IMR-90 (cell line): ENCODE measurements at regions not wholly inside any gene's neighbourhood (a gene's known extent, or its start where the extent isn't known, plus 50 kb on each side); places are given as distances from the start of the nearest gene placed in this dataset.

Experiments used
- ATAC-seq: fragments of 200-7000 bp; cut with Tn5 transposase; 2 replicates; pipeline ENCODE4 v1.9.1; 2020; ENCODE audit warnings: low read depth, mild to moderate bottlenecking, moderate library complexity
- BruUV-seq: library from RNA; stranded (reverse); fragments of 400-500 nt; replicated peaks from 2 replicates; lab custom pipeline; 2021; lab: Mats Ljungman, UMichigan
- CTCF ChIA-PET: fragments of 300-600 bp; formaldehyde crosslinking; extraction: SDS; loops from one replicate; lab custom pipeline; 2021; ENCODE audit warnings: antibody characterized with exemption; lab: Yijun Ruan, JAX
- POLR2A ChIA-PET: fragments of 300-600 bp; sonication (Branson Sonifier 250); formaldehyde crosslinking; loops from one replicate; lab custom pipeline; 2022; ENCODE audit warnings: antibody characterized with exemption; ENCODE audit not compliant: unreplicated experiment; lab: Charles Lee
- DNase-seq: peaks from one replicate; pipeline ENCODE4 v3.0.0; 2013
- H2AFZ ChIP-seq: replicated peaks from 2 replicates; pipeline ENCODE3; 2013; ENCODE audit warnings: low read length, mild to moderate bottlenecking; ENCODE audit not compliant: poor library complexity
- H2AK5ac ChIP-seq: 2 replicates; pipeline ENCODE4 v1.6.1; 2013; ENCODE audit warnings: low read depth, low read length, inconsistent platforms
- H2AK9ac ChIP-seq: replicated peaks from 2 replicates; pipeline ENCODE3; 2013; ENCODE audit warnings: mild to moderate bottlenecking, low read depth, low read length, moderate library complexity; ENCODE audit not compliant: poor library complexity
- H2BK120ac ChIP-seq: 2 replicates; pipeline ENCODE4 v1.6.1; 2013; ENCODE audit warnings: low read depth, low read length, inconsistent platforms
- H2BK15ac ChIP-seq: 3 replicates; pipeline ENCODE4 v1.6.1; 2013; ENCODE audit warnings: low read depth, low read length, inconsistent platforms
- H2BK20ac ChIP-seq: 2 replicates; pipeline ENCODE4 v1.6.1; 2013; ENCODE audit warnings: low read depth, mild to moderate bottlenecking, inconsistent platforms, low read length, moderate library complexity
- H2BK5ac ChIP-seq: 2 replicates; pipeline ENCODE4 v1.6.1; 2013; ENCODE audit warnings: mild to moderate bottlenecking, low read depth, low read length, inconsistent platforms; ENCODE audit not compliant: poor library complexity, severe bottlenecking
- H3K14ac ChIP-seq: replicated peaks from 2 replicates; pipeline ENCODE4 v1.6.1; 2013; ENCODE audit warnings: low read depth, low read length, inconsistent platforms
- H3K18ac ChIP-seq: 2 replicates; pipeline ENCODE4 v1.6.1; 2013; ENCODE audit warnings: low read depth, low read length, control low read depth
- H3K23ac ChIP-seq: 2 replicates; pipeline ENCODE4 v1.6.1; 2013; ENCODE audit warnings: low read depth, low read length, inconsistent platforms
- H3K27ac ChIP-seq: 2 replicates; pipeline ENCODE4 v1.5.1; 2013; ENCODE audit warnings: mild to moderate bottlenecking, control low read depth, low read length; ENCODE audit not compliant: insufficient read depth
- H3K27me3 ChIP-seq: 2 replicates; pipeline ENCODE4 v1.6.1; 2013; ENCODE audit warnings: low read length; ENCODE audit not compliant: control insufficient read depth, insufficient read depth
- H3K36me3 ChIP-seq: 2 replicates; pipeline ENCODE4 v1.6.1; 2013; ENCODE audit warnings: low read length, mixed read lengths; ENCODE audit not compliant: control insufficient read depth, insufficient read depth
- H3K4ac ChIP-seq: 2 replicates; pipeline ENCODE4 v1.6.1; 2013; ENCODE audit warnings: low read depth, low read length, inconsistent platforms
- H3K4me1 ChIP-seq: 2 replicates; pipeline ENCODE4 v1.6.1; 2013; ENCODE audit warnings: low read length, mixed read lengths; ENCODE audit not compliant: control insufficient read depth, insufficient read depth
- H3K4me2 ChIP-seq: 2 replicates; pipeline ENCODE4 v1.6.1; 2013; ENCODE audit warnings: low read depth, mild to moderate bottlenecking, control low read depth, low read length, moderate library complexity
- H3K4me3 ChIP-seq: 2 replicates; pipeline ENCODE4 v1.5.1; 2013; ENCODE audit warnings: low read depth, mild to moderate bottlenecking, control low read depth, low read length, moderate library complexity; ENCODE audit not compliant: insufficient read depth
- H3K56ac ChIP-seq: 2 replicates; pipeline ENCODE4 v1.6.1; 2013; ENCODE audit warnings: low read length, inconsistent platforms; ENCODE audit not compliant: insufficient read depth; ENCODE audit errors: extremely low read depth
- H3K79me1 ChIP-seq, 2 experiments: 2 replicates each; pipeline ENCODE4 v1.6.1; 2013; ENCODE audit warnings: low read length in 2 of 2, inconsistent platforms in 1 of 2, low read depth in 1 of 2
- H3K9ac ChIP-seq: 2 replicates; pipeline ENCODE4 v1.6.1; 2013; ENCODE audit warnings: low read depth, low read length, control low read depth
- H3K9me1 ChIP-seq: 2 replicates; pipeline ENCODE4 v1.6.1; 2013; ENCODE audit warnings: low read length, inconsistent platforms; ENCODE audit not compliant: insufficient read depth
- H3K9me3 ChIP-seq: 2 replicates; pipeline ENCODE4 v1.6.1; 2013; ENCODE audit warnings: low read length; ENCODE audit not compliant: control insufficient read depth, insufficient read depth
- H4K20me1 ChIP-seq: 2 replicates; pipeline ENCODE4 v1.6.1; 2013; ENCODE audit warnings: low read length, inconsistent platforms; ENCODE audit not compliant: insufficient read depth
- H4K5ac ChIP-seq: 2 replicates; pipeline ENCODE4 v1.6.1; 2013; ENCODE audit warnings: mild to moderate bottlenecking, low read depth, low read length, control low read depth
- H4K8ac ChIP-seq, 2 experiments: 2 replicates each; pipeline ENCODE4 v1.6.1; 2013; ENCODE audit warnings: low read depth in 2 of 2, low read length in 2 of 2, control low read depth in 1 of 2, inconsistent platforms in 1 of 2
- H4K91ac ChIP-seq: 2 replicates; pipeline ENCODE4 v1.6.1; 2013; ENCODE audit warnings: low read depth, low read length, inconsistent platforms; ENCODE audit not compliant: insufficient read depth
- BHLHE40 ChIP-seq: fragments of 150-350 bp; IDR thresholded peaks from 2 replicates; pipeline ENCODE4 v1.6.1; 2016; ENCODE audit warnings: mild to moderate bottlenecking, low read depth, low read length
- CEBPB ChIP-seq: IDR thresholded peaks from 2 replicates; pipeline ENCODE4 v1.6.1; 2012; ENCODE audit warnings: low read depth, low read length, improper control_type of control experiment
- CHD1 ChIP-seq: IDR thresholded peaks from 2 replicates; pipeline ENCODE4 v1.6.1; 2012; ENCODE audit warnings: low read depth, low read length, improper control_type of control experiment
- ELK1 ChIP-seq: fragments of 150-350 bp; IDR thresholded peaks from 2 replicates; pipeline ENCODE4 v1.6.1; 2016; ENCODE audit warnings: low read depth, mild to moderate bottlenecking, low read length, moderate library complexity, borderline replicate concordance
- FOS ChIP-seq: fragments of 150-350 bp; IDR thresholded peaks from 2 replicates; pipeline ENCODE4 v1.6.1; 2016; ENCODE audit warnings: low read depth, low read length
- MAFK ChIP-seq: IDR thresholded peaks from 2 replicates; pipeline ENCODE4 v1.6.1; 2012; ENCODE audit warnings: low read depth, low read length, improper control_type of control experiment
- MAZ ChIP-seq: IDR thresholded peaks from 2 replicates; pipeline ENCODE4 v1.6.1; 2012; ENCODE audit warnings: low read depth, mild to moderate bottlenecking, low read length, improper control_type of control experiment, moderate library complexity, borderline replicate concordance
- MXI1 ChIP-seq: IDR thresholded peaks from 2 replicates; pipeline ENCODE4 v1.6.1; 2012; ENCODE audit warnings: low read depth, mild to moderate bottlenecking, low read length, moderate library complexity, borderline replicate concordance
- NFE2L2 ChIP-seq: fragments of 150-350 bp; IDR thresholded peaks from 2 replicates; pipeline ENCODE4 v1.6.1; 2016; ENCODE audit warnings: low read depth, mild to moderate bottlenecking, low read length
- POLR2A ChIP-seq: IDR thresholded peaks from 2 replicates; pipeline ENCODE4 v1.6.1; 2012; ENCODE audit warnings: mild to moderate bottlenecking, low read depth, low read length
- RAD21 ChIP-seq: IDR thresholded peaks from 2 replicates; pipeline ENCODE4 v1.6.1; 2012; ENCODE audit warnings: low read length, improper control_type of control experiment
- RCOR1 ChIP-seq: IDR thresholded peaks from 2 replicates; pipeline ENCODE4 v1.6.1; 2012; ENCODE audit warnings: mild to moderate bottlenecking, low read length, improper control_type of control experiment; ENCODE audit not compliant: insufficient replicate concordance
- RFX5 ChIP-seq: IDR thresholded peaks from 2 replicates; pipeline ENCODE4 v1.8.0; 2012; ENCODE audit warnings: low read depth, mild to moderate bottlenecking, low read length, moderate library complexity
- SMC3 ChIP-seq: fragments of 150-350 bp; IDR thresholded peaks from 2 replicates; pipeline ENCODE4 v1.6.1; 2016; ENCODE audit warnings: low read depth, mild to moderate bottlenecking, antibody characterized with exemption, low read length, moderate library complexity
- WGBS, 2 experiments: methylation state at CpG; one replicate each; pipeline versions ENCODE4 v1.1.5 to v1.1.7; 2013; ENCODE audit warnings: missing lambda C conversion rate in 2 of 2; ENCODE audit not compliant: insufficient read length in 1 of 2; ENCODE audit errors: extremely low coverage in 2 of 2; 5-methylcytosine and 5-hydroxymethylcytosine counted together
- dilution Hi-C: fragments of 300-500 bp; cut with HindIII; formaldehyde crosslinking; loops from one replicate; pipeline ENCODE4 v1.14.3; 2018; ENCODE audit warnings: low sequenced_read_pairs; ENCODE audit not compliant: unreplicated experiment
- in situ Hi-C: fragments of 300-500 bp; cut with MboI; formaldehyde crosslinking; loops from 3 replicates; pipeline ENCODE4 v1.14.3; 2019; ENCODE audit warnings: low sequenced_read_pairs, inconsistent platforms, mixed read lengths
- intact Hi-C: fragments of 100-400 bp; cut with micrococcal nuclease; formaldehyde crosslinking; loops from 2 replicates; pipeline ENCODE4 v1.10.0; 2022
- TF ChIP-seq, protein P1 (sequence below): conservative IDR thresholded peaks from 2 replicates; pipeline ENCODE4 v1.5.1; 2012; ENCODE audit warnings: mild to moderate bottlenecking, low read depth, low read length, improper control_type of control experiment
- TF ChIP-seq, protein P2 (sequence below): fragments of 150-350 bp; IDR thresholded peaks from 2 replicates; pipeline ENCODE4 v1.6.1; 2017; ENCODE audit warnings: mild to moderate bottlenecking, antibody characterized with exemption, low read length, low read depth

- Histone ChIP-seq H3K23ac (no peak overlapping the region), H3K9me1 (no peaks in the 10 kb centered on the region), H2AFZ (no peak overlapping the region), H4K5ac (no peak overlapping the region), H3K4me1 (no peaks in the 10 kb centered on the region), H4K20me1 (no peaks in the 10 kb centered on the region), H3K56ac (no peak overlapping the region), H2AK9ac (no peak overlapping the region), H3K4ac (no peak overlapping the region), H2BK15ac (no peak overlapping the region), H3K27ac (no peak overlapping the region), H2BK5ac (no peak overlapping the region), H3K9ac (no peak overlapping the region), H2BK20ac (no peak overlapping the region), H4K91ac (no peak overlapping the region), H3K4me2 (no peak overlapping the region), H3K27me3 (no peaks in the 10 kb centered on the region), H3K18ac (no peak overlapping the region), H2BK120ac (no peak overlapping the region), H3K9me3 (peaks cover 26% of the 10 kb centered on the region), H4K8ac (no peak overlapping the region), H2AK5ac (no peak overlapping the region), H3K14ac (no peak overlapping the region), H3K79me1 (no peaks in the 10 kb centered on the region), H3K4me3 (no peak overlapping the region), H3K36me3 (no peaks in the 10 kb centered on the region)
- CTCF ChIA-PET, result no interaction called here
- POLR2A ChIA-PET, result no interaction called here
- no TSS peak for BruUV-seq
- ATAC-seq (no peak), DNase-seq (no peak)
- dilution Hi-C loops (no loop called here), intact Hi-C loops (no loop called here), in situ Hi-C loops (no loop called here)
- TF ChIP-seq MXI1, result no peak
- no peak for TF ChIP-seq ELK1
- no peak for TF ChIP-seq FOS
- no peak for TF ChIP-seq CEBPB
- no peak for TF ChIP-seq NFE2L2
- TF ChIP-seq MAZ, result no peak
- no peak for TF ChIP-seq RFX5
- no peak for TF ChIP-seq RAD21
- TF ChIP-seq MAFK, result no peak
- no peak for TF ChIP-seq SMC3
- TF ChIP-seq, protein P1, sequence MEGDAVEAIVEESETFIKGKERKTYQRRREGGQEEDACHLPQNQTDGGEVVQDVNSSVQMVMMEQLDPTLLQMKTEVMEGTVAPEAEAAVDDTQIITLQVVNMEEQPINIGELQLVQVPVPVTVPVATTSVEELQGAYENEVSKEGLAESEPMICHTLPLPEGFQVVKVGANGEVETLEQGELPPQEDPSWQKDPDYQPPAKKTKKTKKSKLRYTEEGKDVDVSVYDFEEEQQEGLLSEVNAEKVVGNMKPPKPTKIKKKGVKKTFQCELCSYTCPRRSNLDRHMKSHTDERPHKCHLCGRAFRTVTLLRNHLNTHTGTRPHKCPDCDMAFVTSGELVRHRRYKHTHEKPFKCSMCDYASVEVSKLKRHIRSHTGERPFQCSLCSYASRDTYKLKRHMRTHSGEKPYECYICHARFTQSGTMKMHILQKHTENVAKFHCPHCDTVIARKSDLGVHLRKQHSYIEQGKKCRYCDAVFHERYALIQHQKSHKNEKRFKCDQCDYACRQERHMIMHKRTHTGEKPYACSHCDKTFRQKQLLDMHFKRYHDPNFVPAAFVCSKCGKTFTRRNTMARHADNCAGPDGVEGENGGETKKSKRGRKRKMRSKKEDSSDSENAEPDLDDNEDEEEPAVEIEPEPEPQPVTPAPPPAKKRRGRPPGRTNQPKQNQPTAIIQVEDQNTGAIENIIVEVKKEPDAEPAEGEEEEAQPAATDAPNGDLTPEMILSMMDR, result no peak
- TF ChIP-seq BHLHE40, result no peak
- TF ChIP-seq POLR2A, result no peak
- no peak for TF ChIP-seq CHD1
- TF ChIP-seq, protein P2, sequence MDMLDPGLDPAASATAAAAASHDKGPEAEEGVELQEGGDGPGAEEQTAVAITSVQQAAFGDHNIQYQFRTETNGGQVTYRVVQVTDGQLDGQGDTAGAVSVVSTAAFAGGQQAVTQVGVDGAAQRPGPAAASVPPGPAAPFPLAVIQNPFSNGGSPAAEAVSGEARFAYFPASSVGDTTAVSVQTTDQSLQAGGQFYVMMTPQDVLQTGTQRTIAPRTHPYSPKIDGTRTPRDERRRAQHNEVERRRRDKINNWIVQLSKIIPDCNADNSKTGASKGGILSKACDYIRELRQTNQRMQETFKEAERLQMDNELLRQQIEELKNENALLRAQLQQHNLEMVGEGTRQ, result no peak
- no peak for TF ChIP-seq RCOR1
- WGBS, 2 experiments, result 0% methylated on average over 1 of the region's 7 CpGs; no CpG with 5 or more reads in 1 of the 2 experiments
Measured at GRCh38 chr7:63092951-63093350, 905.7 kb upstream of the ZNF722 start.
